ENCODE measurements at regions not wholly inside any gene's neighbourhood (a gene's known extent, or its start where the extent isn't known, plus 50 kb on each side); places are given as distances from the start of the nearest gene placed in this dataset.

DNA sequence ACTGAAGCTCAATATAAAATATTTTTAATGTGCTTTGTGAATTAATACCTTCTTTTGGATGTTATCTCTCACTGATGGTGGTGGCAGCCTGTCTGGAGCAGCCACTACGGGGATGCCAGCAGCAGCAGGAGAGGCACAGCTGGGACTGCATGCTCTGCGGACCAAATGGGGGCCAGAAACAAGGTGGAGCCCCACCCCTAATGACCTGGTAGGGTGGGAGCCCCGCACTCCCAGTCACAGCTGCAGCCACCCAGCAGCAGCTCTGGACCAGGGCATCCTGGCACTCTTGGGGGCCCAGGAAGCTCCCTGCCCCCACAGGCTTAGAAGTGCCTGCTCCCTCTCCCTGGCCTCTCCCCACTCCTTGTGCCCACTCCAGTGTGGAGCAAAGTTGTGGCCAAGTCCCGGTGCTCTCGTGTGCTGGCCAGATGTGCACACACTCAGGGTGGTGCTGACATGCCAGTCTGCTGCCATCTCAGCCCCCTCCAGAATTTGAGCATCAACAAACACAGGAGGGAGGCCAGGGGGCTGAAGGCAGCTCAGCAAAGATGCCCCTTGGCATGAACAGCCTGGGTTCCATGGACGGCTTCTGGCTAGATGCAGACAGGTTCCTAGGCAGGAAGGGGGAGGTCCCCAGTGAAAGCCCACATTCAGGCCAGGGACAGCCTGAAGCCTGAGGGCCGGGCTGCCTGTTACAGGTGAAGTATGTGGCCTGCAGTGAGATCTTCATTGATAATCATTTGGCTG, 696.7 kb upstream of the SLITRK5 start:
- H3K27me3 Mint-ChIP-seq, result no peaks in the 10 kb centered on the region
- no peaks in the 10 kb centered on the region for H3K4me1 Mint-ChIP-seq (ENCODE audit: unreplicated experiment)
- no peaks in the 10 kb centered on the region for H3K36me3 Mint-ChIP-seq
- TF ChIP-seq, protein P1, sequence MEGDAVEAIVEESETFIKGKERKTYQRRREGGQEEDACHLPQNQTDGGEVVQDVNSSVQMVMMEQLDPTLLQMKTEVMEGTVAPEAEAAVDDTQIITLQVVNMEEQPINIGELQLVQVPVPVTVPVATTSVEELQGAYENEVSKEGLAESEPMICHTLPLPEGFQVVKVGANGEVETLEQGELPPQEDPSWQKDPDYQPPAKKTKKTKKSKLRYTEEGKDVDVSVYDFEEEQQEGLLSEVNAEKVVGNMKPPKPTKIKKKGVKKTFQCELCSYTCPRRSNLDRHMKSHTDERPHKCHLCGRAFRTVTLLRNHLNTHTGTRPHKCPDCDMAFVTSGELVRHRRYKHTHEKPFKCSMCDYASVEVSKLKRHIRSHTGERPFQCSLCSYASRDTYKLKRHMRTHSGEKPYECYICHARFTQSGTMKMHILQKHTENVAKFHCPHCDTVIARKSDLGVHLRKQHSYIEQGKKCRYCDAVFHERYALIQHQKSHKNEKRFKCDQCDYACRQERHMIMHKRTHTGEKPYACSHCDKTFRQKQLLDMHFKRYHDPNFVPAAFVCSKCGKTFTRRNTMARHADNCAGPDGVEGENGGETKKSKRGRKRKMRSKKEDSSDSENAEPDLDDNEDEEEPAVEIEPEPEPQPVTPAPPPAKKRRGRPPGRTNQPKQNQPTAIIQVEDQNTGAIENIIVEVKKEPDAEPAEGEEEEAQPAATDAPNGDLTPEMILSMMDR (conservative IDR thresholded peaks at IDR 0.05), result no peak
- no peak for DNase-seq (ENCODE audit: extremely low spot score, unreplicated experiment)
- no peak overlapping the region for H3K4me3 Mint-ChIP-seq
- H3K27ac Mint-ChIP-seq, result no peak overlapping the region
- H3K9me3 Mint-ChIP-seq, result no peaks in the 10 kb centered on the region

DNA sequence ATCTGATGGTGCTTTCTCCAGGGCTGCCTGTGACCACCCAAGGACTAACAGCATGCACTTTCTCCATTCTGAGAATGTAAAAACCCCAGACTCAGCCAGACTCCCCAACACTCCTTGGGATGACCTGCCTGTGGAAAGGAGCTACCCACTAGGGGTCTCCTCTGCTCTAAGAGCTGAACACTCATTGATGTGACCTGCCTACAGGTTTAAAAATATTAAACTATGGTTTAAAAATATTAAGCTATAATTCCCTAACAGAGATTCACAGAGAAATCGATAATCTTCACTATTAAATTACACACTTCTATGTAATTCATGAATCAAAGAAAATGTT, 696.2 kb upstream of the SLITRK5 start:
- H3K27ac Mint-ChIP-seq, result no peak overlapping the region
- no peaks in the 10 kb centered on the region for H3K4me1 Mint-ChIP-seq (ENCODE audit: unreplicated experiment)
- TF ChIP-seq, protein P1 (conservative IDR thresholded peaks at IDR 0.05), result no peak
- H3K4me3 Mint-ChIP-seq, result no peak overlapping the region
- no peaks in the 10 kb centered on the region for H3K27me3 Mint-ChIP-seq
- no peaks in the 10 kb centered on the region for H3K36me3 Mint-ChIP-seq
- no peak for DNase-seq (ENCODE audit: extremely low spot score, unreplicated experiment)
- no peaks in the 10 kb centered on the region for H3K9me3 Mint-ChIP-seq

DNA sequence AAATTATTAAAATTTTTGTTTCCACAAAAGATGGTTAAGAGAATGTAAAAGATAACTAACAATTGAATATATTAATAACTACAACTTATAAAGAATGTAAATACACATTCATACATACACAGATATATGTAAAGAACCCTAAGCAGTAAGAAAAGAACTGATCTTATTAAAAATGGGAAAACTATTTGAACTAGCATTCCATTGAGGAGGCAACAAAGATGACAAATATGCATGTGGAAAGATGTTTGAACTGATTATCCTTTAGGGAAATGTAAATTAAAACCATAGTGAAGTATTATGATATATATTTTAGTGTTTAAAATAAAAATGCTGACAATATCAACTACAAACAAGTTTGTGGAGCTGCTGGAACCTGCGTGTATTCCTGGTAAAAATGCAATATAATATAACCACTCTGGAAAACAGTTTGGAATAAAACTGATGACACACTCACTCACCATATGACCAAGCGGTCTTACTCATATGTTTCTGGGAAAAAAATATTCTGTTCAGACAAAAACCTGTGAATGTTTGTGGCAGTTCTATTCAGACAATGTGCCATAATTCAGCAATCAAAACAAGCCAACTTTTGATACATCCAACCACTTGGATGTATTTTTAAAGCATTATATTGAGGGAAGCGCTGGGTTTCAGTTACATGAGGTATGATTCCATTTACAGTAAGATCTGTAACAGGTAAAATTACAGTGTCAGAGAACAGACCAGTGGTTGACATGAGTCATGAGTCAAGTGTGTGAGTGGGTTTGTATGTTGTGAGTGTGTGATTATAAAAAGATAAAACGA, 694.4 kb upstream of the SLITRK5 start:
- DNase-seq (ENCODE audit: extremely low spot score, unreplicated experiment), result no peak
- H3K27ac Mint-ChIP-seq, result no peak overlapping the region
- TF ChIP-seq, protein P1 (conservative IDR thresholded peaks at IDR 0.05), result no peak
- H3K27me3 Mint-ChIP-seq, result no peaks in the 10 kb centered on the region
- no peaks in the 10 kb centered on the region for H3K9me3 Mint-ChIP-seq
- no peaks in the 10 kb centered on the region for H3K4me1 Mint-ChIP-seq (ENCODE audit: unreplicated experiment)
- no peak overlapping the region for H3K4me3 Mint-ChIP-seq
- no peaks in the 10 kb centered on the region for H3K36me3 Mint-ChIP-seq

DNA sequence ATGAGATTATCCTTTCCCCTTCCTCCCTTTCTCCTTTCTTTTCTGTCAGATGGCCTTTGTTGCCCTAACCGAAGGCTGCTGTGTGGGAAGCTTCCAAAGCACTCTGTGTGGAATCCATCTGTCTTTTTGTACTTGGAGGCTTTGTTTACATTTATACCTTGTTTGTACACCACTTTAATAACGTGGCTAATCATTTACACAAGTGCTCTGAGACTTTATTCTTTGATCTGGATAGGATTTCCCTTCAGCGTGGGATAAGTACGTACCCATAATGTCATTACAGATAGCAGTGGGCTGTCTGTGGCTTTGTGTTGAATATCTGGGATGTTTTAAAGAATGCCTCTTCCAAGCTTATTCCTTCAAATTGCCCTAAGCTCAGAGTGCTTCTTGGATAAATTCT, 684.7 kb upstream of the SLITRK5 start:
- no peaks in the 10 kb centered on the region for H3K36me3 Mint-ChIP-seq
- DNase-seq (ENCODE audit: extremely low spot score, unreplicated experiment), result no peak
- H3K4me3 Mint-ChIP-seq, result no peak overlapping the region
- H3K9me3 Mint-ChIP-seq, result no peaks in the 10 kb centered on the region
- TF ChIP-seq, protein P1 (conservative IDR thresholded peaks at IDR 0.05), result no peak
- no peak overlapping the region for H3K27ac Mint-ChIP-seq
- H3K4me1 Mint-ChIP-seq (ENCODE audit: unreplicated experiment), result peaks cover 3% of the 10 kb centered on the region
- peaks cover 3% of the 10 kb centered on the region for H3K27me3 Mint-ChIP-seq

DNA sequence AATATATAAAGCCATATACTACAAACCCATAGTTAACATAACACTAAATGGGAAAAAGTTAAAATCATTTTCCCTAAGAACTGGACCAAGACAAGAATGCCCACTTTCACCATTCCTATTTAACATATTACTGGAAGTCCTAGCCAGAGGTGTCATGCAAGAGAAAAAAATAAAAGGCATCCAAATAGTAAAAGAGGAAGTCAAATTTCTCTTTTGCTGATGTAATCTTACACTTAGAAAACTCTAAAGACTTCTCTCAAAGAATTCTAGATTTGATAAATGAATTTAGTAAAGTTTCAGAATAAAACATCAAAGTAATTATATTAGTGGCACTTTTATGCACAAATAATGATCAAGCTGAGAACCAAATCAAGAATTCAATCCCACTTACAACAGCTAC, 678.9 kb upstream of the SLITRK5 start:
- H3K27me3 Mint-ChIP-seq, result no peaks in the 10 kb centered on the region
- H3K36me3 Mint-ChIP-seq, result no peaks in the 10 kb centered on the region
- no peak for DNase-seq (ENCODE audit: extremely low spot score, unreplicated experiment)
- TF ChIP-seq, protein P1 (conservative IDR thresholded peaks at IDR 0.05), result no peak
- no peak overlapping the region for H3K27ac Mint-ChIP-seq
- H3K4me3 Mint-ChIP-seq, result no peak overlapping the region
- H3K4me1 Mint-ChIP-seq (ENCODE audit: unreplicated experiment), result no peaks in the 10 kb centered on the region
- peaks cover 9% of the 10 kb centered on the region for H3K9me3 Mint-ChIP-seq

Measured in type B pancreatic cell (in vitro differentiated cells).